GM21515 (cell line): ENCODE measurements at regions not wholly inside any gene's neighbourhood (a gene's known extent, or its start where the extent isn't known, plus 50 kb on each side); places are given as distances from the start of the nearest gene placed in this dataset.
"Not testable (repeated sequence)": the region's sequence is repeated elsewhere in the genome, so short reads cannot be mapped to it uniquely, and the experiment has no call there.

Source experiments
- ATAC-seq: cut with Tn5 transposase; IDR thresholded peaks from one replicate; pipeline ENCODE4 v1.9.1; 2021; ENCODE audit not compliant: unreplicated experiment

DNA sequence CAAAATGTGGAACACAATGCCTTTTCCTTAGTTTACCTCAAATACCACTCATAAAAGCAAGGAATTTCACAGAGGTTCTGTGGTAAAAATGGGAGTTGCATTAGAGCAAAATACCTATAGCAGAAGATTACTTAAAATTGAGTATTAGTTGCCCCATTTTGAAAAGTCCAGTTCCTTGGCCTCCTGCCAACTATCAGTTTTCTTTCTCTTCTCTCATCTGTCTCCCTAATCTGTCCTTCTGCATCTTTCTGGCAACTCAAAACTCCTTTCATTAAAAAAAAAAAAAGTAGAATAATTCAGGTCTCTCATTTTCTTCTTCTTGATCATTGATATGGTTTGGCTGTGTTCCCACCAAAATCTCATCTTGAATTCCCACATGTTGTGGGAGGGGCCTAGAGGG lies 127.3 kb downstream of the ATP23 start:
- ATAC-seq, result no peak

DNA sequence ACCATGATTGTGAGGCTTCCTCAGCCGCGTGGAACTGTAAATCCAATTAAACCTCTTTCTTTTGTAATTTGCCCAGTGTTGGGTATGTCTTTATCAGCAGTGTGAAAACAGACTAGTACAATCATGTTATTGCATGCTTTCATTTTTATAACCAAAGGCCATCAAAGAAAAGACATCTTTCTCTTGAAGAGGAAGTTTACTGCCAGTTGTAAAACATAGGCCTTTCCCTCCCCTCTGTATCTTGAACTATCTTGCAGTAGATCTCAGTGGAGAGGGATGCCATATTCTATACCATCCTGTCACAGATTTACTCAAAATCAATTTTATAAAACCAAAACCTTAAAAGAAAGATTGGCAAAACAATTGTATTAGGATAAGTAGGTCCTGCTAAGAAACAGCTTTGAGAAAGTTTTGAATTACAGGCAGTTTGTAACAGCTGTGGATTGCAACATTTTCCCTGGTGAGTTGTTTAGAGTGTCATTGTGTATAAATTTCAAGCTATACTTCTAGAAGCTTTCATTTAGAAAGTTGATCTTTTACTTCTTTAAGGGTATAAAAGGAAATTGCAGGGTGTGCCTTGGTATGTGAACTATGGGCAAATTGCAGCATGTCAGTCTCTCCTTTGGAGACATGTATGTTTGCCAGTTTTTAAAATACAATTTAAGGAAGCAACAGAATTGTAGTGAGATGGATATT lies 128.0 kb downstream of the ATP23 start:
- no peak for ATAC-seq

DNA sequence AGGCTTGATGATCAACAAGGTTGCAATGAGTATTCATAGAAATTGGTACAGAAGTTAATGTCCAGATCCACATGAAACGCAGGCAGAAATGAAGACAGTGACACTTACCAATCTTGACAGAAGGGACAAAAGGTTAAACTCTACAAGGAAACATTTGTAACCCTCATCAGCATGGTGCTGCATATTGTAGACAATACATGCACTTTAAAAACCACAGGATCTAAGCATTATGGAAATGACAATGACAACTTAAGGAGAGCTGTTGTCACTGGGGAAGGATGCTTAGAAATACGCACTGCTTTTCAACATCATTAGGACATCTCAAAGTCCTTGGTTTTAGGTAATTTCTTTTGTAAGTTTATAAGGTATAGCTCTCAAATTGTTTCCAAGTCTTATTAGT lies 130.6 kb downstream of the ATP23 start:
- no peak for ATAC-seq

DNA sequence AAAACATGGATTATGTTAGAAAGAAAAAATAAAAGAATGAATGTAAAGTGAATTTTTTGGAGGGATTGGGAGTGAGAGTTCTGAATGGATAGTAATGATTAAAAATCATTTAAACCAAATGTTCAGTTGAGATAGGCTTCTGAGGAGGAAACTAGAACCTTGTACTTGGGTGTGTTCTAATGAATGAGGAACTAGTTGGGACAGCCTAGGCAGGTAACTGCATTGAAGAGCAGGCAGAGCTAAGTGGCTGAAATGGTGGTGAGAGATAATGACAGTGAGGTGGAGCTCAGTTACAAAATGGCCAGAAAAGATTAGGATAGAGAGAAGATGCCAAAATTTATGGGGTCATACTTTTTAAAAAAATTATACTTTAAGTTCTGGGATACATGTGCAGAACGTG lies 132.9 kb downstream of the ATP23 start:
- no peak for ATAC-seq

DNA sequence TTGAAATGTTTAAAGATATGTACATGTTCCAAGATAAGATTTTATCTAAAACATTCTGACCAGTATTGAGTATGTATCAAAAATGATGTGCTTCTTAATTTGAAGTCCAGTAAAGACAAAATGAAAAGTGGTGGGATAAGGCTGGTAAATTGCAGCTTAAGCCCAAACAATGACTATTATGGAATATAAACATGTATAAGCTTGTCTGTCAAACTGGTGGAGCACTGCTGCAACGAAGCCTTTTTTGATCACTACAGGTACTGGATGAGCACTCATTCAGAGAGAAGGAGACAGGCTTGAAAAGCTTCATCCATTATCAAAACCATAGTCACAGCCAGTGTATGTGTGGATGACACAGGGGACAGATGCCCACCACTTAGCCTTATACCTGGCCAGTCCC lies 138.4 kb downstream of the ATP23 start:
- ATAC-seq, result no peak

DNA sequence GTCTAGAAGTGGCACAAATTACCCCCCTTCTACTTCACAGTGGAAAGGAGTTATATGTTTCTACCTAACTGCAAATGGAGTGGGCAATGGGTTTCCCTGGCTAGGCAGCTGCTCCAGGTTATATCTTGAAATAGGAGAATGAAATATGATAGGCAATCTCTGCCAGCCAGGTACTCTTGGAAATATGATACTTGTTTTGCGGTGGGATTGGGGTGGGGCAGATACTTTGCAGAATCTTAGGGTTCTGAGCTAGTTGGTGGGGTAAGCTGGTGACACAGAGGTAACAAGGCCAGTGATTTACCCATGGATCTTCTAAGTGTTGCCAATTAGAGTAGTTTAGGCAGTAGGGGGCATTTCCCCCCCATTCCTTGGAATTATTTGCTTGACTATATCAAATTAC lies 140.1 kb downstream of the ATP23 start:
- ATAC-seq, result no peak

DNA sequence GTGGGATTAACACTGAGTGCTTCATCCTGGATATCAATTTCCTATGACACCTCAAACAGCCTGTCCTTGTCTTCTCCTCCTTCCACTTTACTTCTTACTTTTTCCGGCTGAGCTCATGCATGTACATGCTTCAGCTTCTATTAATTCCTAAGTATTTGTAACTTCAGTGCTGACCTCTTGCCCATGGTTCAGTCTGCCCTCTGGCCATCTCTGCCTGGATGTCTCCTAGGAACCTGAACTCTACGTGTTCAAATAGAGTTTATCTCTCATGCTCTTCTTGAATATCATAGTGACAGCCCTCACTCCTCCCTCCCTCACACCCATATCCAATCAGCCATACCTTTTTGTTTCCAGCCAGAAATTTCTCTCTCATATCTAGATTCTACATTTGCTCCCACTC lies 141.6 kb downstream of the ATP23 start:
- no peak for ATAC-seq

DNA sequence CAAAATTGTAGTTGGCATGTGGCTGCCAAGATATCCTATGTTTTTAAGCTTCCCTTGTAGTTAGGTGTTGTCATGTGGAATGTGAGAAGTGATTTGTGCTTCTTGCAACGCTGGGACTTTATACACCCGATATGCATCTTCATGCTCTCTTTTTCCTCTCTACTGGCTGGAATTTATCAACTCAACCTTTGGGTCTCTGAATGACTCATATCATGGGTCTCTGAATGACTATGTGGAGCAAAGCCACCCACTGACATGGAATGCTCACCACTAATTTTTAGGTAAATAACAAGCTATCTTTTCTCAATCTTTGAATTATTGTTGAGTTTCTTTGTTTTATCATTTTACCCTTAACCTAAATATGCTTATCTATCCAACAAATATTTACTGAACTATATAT lies 144.6 kb downstream of the ATP23 start:
- no peak for ATAC-seq

DNA sequence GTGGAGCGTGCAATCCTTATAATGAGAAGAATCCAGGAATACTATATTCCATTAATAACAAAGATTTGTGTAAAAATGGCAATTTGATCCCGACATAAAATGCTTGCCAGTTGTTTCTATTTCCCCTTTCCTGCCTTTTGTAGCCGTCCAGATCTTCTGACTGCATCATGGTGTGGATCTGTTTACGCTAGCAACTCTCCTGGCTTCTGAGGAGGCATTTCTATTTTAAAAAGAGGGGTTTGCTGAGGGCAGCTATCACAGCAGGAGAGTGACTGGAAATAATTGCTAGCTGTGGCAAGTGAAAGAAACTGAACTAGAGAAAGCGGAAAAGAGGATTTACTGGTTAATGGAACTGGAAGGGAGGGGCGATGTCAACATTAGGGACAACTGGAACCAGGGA lies 145.6 kb downstream of the ATP23 start:
- ATAC-seq, result no peak

DNA sequence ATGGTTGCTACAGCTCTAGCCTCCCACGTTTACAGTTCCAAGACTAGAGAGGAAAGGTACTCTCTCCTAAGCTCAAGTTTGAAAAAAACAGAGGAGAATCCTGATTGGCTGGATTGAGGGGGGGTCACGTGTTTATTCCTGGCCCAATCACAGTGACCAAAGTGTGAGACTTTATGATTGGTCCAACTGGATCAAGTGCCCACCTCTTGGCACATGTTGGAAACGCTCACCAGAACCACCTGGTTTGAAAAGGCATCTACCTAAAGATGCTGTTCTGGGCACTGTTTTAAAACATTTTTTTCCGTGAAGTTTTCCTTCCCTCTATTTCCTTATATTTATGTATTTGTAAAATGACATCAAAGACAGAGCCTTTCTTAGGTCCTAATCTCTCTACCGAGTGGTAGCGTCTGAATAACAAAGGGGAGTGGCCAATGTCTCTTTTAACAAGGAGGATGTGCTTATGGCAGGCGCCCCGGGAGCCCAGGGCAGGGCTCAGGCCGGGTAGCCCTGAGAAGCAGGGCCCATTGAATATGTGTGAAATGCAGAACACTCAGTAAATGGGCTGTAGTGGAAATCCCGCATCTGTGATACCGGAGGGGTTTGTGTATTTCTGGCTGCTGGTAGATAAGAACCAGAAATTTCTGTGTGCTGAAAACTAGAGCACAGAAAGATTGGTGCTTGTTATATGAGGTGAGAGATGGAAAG lies 146.2 kb downstream of the ATP23 start:
- no peak for ATAC-seq

DNA sequence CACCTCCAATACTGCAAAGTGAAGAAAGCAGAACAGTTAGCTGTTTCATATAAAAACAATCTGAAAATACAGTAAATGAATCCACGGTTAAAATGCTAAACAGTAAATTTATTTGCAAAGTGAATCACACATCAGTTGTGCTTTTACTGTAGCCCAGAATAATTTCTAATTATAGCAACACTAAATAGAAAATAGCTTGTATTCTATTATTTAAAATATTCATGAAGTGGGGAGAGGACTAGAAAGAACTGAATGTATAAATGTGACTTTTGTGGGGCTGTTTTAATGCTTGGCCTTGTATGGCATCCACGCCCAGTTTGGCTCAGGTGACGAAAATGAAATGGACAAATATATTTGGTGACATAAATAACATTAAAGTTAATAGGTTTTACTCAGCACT lies 148.2 kb downstream of the ATP23 start:
- ATAC-seq, result no peak

DNA sequence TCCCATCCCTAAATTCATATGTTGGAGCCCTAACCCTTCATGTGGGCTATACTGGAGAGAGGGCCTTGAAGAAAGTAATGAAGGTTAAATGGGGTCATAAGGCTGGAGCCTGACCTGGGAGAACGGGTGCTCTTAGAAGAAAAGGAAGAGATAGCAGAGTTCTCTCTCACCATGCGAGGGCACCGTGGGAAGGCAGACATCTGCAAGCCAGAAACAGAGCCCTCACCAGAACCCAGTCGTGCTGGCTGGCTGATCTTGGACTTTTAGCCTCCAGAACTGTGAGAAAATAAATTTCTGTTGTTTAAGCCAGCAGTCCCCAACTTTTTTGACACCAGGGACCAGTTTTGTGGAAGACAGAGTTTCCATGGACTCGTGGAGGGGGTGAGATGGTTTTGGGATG lies 149.3 kb downstream of the ATP23 start:
- ATAC-seq, result no peak

DNA sequence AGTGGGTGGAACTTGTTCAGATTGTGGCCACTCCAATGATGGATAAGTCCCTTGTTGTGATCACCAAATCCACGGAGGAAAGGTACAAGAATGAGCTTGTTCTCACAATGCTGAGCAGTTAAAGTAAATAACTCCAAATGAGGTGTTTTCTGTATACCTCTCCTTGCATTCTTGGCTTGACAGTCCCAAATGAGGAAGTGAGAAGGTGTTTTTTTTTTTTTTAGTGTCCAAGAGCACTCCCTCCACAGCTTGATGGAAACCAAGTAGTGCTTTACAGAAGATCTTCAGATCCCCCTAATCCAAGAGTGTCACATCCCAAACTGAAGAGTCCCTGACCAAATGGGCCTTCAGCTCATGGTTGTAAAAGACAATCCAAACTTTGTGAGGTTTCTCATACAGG lies 153.6 kb downstream of the ATP23 start:
- peak; percentile 70 for ATAC-seq

DNA sequence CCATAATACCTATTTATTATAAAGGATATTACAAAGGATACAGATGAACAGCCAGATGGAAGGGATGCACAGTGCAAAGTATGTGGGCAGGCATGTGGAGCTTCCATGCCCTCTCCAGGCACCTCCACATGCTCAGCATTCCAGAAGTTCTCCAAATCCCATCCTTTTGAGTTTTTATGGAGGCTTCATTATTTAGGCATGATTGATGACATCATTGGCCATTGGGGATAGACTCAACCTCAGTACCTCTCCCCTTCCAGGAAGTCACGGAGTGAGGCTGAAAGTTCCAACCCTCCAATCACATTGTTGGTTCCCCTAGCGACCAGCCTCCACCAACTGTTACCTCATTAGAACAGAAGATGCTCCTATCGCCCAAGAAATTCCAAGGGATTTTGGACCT lies 156.4 kb downstream of the ATP23 start:
- ATAC-seq, result no peak

DNA sequence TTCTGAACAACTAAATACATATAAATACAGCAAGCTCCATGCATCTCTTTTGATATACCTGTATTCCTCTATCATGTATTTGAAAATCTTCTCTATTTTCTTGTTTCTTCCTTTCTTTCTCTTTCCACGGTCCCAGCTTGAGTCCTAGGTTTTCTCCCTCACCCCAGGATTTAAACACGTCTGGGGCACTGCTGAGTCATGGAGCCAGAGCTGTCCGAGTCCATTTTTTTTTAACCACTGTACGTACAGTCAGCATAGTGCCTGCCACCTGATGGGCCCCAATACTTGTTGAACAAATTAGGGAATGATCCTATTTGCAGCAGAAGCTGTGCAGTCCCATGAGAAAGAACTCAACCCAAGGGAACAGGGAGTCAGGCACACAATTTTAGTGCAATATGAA lies 158.1 kb downstream of the ATP23 start:
- ATAC-seq, result no peak

DNA sequence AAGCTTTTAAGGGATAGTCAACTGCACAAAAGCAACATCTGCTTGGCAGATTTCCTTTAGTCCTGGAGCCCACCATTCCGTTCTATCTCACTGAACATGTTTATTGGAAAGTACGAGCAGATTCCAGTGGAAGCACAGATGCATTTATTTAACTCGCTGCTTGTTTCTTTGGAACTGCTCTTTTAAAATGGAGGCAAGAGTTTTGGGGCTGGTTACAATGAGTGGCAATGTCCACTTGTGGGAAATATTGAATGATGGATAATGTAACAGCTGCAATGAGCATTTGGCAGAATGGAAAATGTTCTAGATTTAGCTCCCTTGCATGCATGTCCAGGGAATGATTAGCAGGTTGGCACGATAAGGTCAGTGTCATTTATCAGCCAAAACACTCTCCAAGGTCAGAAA lies 163.0 kb downstream of the ATP23 start:
- ATAC-seq, result no peak

DNA sequence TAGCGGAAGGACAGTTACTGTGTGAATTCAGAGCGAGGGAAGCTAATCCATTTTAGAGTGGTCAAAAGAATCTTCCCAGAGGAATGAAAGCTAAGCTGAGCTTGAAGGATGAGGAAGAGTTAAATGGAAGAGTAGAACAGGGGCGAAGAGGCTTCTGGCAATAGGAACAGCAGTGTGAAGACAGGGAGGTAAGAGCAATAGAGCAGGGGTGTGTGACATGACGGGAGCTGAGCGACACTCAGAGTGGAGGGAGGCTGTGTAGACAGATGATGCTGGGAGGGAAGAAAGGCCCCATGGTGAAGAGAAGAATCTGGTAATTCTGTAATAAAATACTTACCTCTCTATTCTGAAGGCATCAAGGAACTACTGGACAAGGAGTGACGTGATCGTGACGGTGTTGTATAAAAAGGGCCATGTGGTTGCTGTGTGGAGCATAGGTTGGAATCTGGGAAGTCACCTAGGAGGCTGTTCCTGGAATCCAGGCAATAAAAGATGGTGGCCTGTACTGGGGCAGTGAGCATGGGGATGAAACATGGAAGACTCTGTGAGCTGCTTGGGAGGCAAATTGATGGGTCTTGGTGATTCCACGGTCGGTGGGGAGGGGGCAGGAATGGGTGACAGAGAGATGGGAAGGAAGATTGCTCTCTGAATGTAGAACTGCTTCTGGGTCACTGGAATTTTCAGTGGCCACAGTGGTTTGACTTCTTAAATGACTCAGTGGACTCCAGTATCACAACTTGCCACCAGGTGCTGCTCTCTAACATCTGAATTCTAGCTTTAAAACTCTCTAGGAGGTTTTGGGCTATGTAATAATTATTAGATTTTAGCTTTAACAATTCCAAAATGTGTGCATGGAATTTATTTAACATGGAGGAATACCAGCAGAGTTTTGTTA lies 164.1 kb downstream of the ATP23 start:
- no peak for ATAC-seq

DNA sequence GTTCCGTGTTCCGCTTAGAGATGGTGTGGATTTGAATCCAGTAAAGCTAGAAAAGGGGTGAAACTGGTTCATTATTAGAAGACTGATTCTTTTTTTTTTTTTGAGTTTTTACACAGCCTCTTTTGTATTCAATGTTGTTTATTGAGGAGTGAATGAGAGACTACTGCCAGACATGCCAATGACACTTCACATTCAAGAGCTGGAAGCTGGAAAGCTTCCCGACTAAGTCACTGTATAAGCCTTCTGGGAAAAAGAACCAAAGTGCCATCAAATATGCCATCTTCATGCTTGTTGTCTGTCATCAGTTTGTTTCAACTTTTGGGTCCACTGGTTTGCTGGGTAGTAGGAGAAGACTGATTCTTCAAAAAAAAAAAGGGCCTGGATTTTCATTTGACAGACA lies 164.8 kb downstream of the ATP23 start:
- ATAC-seq, result no peak

DNA sequence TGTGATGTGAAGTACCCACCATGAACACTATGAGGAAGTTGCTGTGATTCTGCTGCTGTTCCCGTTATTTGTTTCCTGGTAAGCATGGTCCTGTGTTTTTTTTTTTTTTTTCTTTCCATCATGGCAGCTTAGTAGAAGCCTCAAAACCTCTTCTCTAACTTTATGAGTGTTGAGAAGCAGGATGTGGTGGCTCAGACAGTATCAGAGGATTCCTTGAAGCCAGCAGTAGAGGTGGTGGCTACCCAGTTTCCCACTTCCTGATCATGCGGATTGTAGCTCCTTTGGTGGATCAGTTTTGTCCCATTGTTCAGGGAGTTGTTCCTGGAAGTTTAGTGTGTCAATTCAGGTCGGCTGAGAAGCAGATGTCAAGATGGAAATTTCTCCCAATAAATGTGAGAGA lies 175.8 kb downstream of the ATP23 start:
- ATAC-seq, result no peak

DNA sequence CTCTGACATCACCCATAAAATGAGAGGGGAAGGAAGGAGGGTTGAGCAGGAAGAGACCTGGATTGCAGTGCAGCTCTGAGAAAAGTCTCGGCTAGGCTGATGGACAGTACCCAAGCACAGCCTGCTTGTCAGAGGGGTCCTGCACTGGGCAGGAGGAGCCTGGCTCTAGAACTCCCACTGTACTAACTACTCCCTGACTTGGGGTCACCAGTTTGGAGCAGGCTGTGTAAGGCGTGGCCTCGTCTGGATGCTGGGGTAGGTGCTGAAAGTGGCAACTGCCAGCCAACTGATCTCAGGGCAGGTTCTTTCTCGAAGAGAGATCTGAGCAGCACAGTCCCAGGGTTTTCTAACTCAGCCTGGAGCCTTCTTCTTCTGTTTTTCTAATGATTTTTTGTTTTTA lies 176.3 kb downstream of the ATP23 start:
- no peak for ATAC-seq

DNA sequence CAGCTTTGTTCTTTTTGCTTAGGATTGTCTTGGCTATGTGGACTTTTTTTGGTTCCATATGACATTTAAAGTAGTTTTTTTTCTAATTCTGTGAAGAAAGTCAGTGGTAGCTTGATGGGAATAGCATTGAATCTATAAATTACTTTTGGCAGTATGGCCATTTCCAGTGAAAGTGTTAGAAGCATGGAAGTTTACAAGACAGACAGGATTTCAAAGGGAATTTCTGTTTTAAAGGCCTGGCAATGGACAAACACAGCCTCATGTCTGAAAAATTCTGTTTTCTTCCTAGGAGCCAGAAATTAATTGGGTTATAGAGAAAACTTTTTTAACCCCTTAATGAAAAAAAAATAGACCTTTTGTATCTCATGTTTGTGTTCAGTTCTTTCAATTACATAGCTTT lies 184.4 kb downstream of the ATP23 start:
- ATAC-seq, result not testable (repeated sequence)
